ENCODE measurements at regions not wholly inside any gene's neighbourhood (a gene's known extent, or its start where the extent isn't known, plus 50 kb on each side); places are given as distances from the start of the nearest gene placed in this dataset.

- TF ChIP-seq CTCF (IDR thresholded peaks at IDR 0.05; ENCODE audit: low read depth, low read length) (no peak), POLR2A (IDR thresholded peaks at IDR 0.05; ENCODE audit: extremely low read depth, insufficient read length) (no peak), MYC (IDR thresholded peaks at IDR 0.05; ENCODE audit: low read depth, low read length) (no peak), MAX (IDR thresholded peaks at IDR 0.05; ENCODE audit: low read depth, low read length) (no peak)
Observed at GRCh38 chr5:8949908-8950307, 596.0 kb downstream of the SEMA5A start.
